ENCODE measurements at regions not wholly inside any gene's neighbourhood (a gene's known extent, or its start where the extent isn't known, plus 50 kb on each side); places are given as distances from the start of the nearest gene placed in this dataset.

DNA sequence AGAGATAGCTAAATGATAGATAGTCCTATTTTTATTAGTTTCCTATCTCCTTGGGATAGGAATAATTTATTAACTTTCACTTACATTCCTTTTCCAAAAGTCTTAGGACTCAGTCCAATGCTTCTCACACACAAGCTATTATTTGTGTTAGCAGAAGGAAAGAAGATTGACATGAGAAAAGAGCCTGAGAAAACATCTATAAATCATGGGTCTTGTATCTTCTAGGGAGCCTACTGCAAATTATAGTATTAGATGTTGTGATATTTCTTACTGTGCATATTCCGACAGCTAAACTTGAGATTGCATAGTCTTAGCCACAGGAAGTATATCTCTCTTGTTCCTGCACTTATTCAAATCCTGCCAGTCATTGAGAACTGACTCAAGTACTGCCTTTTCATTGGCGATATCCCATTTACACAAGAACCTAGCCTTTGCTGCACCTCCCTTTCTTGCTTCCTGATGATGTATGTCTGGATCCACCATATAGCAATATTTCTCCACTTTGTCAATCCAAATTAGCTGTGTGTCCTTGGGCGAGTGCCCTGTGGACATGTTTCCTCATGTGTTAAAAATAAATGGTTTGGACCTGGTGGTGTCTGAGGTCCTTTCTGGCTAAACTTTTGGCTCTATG lies 245.1 kb upstream of the LMCD1 start:
- no peak for TF ChIP-seq CTCF (IDR thresholded peaks at IDR 0.05; ENCODE audit: insufficient read depth, low read length, poor library complexity, severe bottlenecking)
- no peaks in the 10 kb centered on the region for H3K27me3 ChIP-seq (ENCODE audit: control insufficient read depth, insufficient read depth, low read length)
- H3K4me3 ChIP-seq (ENCODE audit: low read depth, low read length): no peak overlapping the region
- no peak for DNase-seq (ENCODE audit: low read depth)
- H3K36me3 ChIP-seq (ENCODE audit: control insufficient read depth, insufficient read depth, low read length): no peaks in the 10 kb centered on the region

DNA sequence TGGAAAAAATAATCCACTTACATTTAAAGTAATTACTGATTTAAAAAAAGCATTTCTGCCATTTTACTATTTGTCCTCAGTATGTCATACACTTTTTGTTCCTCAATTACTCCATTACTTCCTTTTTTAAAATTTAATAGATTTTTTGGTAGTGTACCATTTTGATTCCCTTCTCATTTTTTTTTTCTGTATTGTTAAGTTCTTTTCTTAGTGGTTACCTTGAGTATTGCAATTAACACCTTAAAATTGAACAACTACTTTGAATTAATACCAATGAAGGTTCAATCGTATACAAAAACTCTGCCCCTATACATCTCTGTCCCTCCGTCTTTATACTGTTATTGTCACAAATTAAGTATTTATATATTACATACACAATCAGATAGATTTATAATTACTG lies 240.6 kb upstream of the LMCD1 start:
- H3K27me3 ChIP-seq (ENCODE audit: control insufficient read depth, insufficient read depth, low read length): no peaks in the 10 kb centered on the region
- TF ChIP-seq CTCF (IDR thresholded peaks at IDR 0.05; ENCODE audit: insufficient read depth, low read length, poor library complexity, severe bottlenecking): no peak
- H3K36me3 ChIP-seq (ENCODE audit: control insufficient read depth, insufficient read depth, low read length): no peaks in the 10 kb centered on the region
- no peak for DNase-seq (ENCODE audit: low read depth)
- H3K4me3 ChIP-seq (ENCODE audit: low read depth, low read length): no peak overlapping the region

GRCh38 chr3:8266730-8267131 lies 234.9 kb upstream of the LMCD1 start:
- DNase-seq (ENCODE audit: low read depth): no peak
- no peak for TF ChIP-seq CTCF (IDR thresholded peaks at IDR 0.05; ENCODE audit: insufficient read depth, low read length, poor library complexity, severe bottlenecking)

DNA sequence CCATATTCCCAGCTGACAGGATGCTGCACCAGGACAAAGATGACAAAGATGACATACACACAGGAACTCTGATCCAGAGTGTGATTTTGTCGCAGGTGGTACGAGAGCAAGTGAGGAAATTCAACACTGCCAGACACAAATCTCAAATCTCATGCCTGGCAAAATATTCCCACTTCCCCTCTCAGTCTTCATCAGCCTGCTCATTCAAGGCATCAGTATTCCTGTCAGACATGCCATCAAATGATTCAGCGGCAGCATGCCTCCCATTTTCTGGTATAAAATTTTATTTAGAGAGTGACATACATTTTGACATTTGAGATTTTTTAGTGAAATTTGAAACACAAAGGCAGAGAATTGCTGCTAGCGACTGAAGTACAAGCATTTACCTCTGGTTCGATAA lies 228.1 kb upstream of the LMCD1 start:
- Histone ChIP-seq H3K4me3 (ENCODE audit: low read depth, low read length) (no peak overlapping the region), H3K27me3 (ENCODE audit: control insufficient read depth, insufficient read depth, low read length) (no peaks in the 10 kb centered on the region), H3K36me3 (ENCODE audit: control insufficient read depth, insufficient read depth, low read length) (no peaks in the 10 kb centered on the region)
- DNase-seq (ENCODE audit: low read depth): no peak
- no peak for TF ChIP-seq CTCF (IDR thresholded peaks at IDR 0.05; ENCODE audit: insufficient read depth, low read length, poor library complexity, severe bottlenecking)

More at GRCh38 chr3:8266730-8267131, 234.9 kb upstream of the LMCD1 start:
- Histone ChIP-seq H3K36me3 (ENCODE audit: control insufficient read depth, insufficient read depth, low read length) (no peaks in the 10 kb centered on the region), H3K27me3 (ENCODE audit: control insufficient read depth, insufficient read depth, low read length) (no peaks in the 10 kb centered on the region), H3K4me3 (ENCODE audit: low read depth, low read length) (no peak overlapping the region)

DNA sequence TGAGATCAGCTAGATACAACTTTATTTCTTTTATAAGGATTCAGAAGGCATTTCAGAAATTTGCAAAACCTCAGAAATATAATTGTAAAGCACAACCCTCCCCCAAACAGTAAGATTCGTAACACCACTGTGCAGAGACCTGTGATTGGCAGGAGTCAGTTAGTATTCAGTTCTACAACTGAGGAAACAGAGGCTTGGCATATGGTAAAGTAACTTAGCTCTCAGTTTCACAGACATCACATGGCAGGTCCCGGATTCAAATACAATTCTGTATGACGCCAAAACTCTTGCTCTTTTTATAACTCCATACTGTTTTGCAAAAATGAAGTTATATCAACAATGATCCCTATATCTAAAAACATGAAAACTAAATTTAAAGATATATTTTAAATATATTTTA lies 225.6 kb upstream of the LMCD1 start:
- Histone ChIP-seq H3K4me3 (ENCODE audit: low read depth, low read length) (no peak overlapping the region), H3K27me3 (ENCODE audit: control insufficient read depth, insufficient read depth, low read length) (no peaks in the 10 kb centered on the region), H3K36me3 (ENCODE audit: control insufficient read depth, insufficient read depth, low read length) (no peaks in the 10 kb centered on the region)
- no peak for TF ChIP-seq CTCF (IDR thresholded peaks at IDR 0.05; ENCODE audit: insufficient read depth, low read length, poor library complexity, severe bottlenecking)
- DNase-seq (ENCODE audit: low read depth): no peak

DNA sequence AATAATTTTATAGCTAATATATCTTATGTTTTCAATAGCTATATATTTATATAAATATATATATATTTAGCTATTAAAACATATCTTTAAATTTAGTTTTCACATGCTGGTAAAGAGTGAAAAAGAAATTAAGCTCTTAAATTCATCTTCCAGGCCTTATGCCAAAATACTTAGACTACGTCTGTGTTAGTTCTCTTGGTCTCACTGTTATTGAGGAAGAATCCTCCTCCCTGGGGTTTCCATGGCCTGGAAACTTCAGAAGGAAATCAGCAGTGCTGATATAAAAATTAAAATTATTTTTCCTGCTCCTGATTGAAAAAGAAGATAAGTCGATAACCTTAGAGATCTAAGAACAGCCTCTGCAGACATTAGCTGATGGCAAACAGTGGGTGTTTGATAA lies 225.1 kb upstream of the LMCD1 start:
- TF ChIP-seq CTCF (IDR thresholded peaks at IDR 0.05; ENCODE audit: insufficient read depth, low read length, poor library complexity, severe bottlenecking): no peak
- H3K4me3 ChIP-seq (ENCODE audit: low read depth, low read length): no peak overlapping the region
- H3K36me3 ChIP-seq (ENCODE audit: control insufficient read depth, insufficient read depth, low read length): no peaks in the 10 kb centered on the region
- H3K27me3 ChIP-seq (ENCODE audit: control insufficient read depth, insufficient read depth, low read length): no peaks in the 10 kb centered on the region
- no peak for DNase-seq (ENCODE audit: low read depth)
